ENCODE measurements at regions not wholly inside any gene's neighbourhood (a gene's known extent, or its start where the extent isn't known, plus 50 kb on each side); places are given as distances from the start of the nearest gene placed in this dataset.

DNA sequence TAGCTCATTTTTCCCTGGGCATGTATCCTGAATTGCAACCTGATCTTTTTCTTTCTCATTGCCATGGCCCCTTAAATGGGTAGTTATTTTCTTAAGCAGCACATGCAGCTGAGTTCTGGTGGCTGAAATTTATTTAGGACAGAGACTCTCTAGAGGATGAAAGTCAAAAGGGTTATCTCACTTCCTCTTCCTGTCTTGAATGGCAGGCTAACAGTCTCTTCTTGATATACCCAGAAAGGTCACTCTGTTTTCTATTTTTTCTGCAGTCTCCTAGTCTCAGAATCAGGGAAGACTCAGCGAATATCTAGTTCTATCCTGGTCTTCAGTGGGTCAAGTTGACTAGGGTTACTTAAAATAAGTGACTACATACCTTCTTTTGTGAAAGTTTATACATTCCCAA is 243.3 kb downstream of the EPHA7 start:
- TF ChIP-seq, protein P1, sequence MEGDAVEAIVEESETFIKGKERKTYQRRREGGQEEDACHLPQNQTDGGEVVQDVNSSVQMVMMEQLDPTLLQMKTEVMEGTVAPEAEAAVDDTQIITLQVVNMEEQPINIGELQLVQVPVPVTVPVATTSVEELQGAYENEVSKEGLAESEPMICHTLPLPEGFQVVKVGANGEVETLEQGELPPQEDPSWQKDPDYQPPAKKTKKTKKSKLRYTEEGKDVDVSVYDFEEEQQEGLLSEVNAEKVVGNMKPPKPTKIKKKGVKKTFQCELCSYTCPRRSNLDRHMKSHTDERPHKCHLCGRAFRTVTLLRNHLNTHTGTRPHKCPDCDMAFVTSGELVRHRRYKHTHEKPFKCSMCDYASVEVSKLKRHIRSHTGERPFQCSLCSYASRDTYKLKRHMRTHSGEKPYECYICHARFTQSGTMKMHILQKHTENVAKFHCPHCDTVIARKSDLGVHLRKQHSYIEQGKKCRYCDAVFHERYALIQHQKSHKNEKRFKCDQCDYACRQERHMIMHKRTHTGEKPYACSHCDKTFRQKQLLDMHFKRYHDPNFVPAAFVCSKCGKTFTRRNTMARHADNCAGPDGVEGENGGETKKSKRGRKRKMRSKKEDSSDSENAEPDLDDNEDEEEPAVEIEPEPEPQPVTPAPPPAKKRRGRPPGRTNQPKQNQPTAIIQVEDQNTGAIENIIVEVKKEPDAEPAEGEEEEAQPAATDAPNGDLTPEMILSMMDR (conservative IDR thresholded peaks at IDR 0.05), result no peak
- TF ChIP-seq EZH2 (IDR thresholded peaks at IDR 0.05; ENCODE audit: low read depth), result no peak
